WTC11 (cell line): ENCODE measurements at regions not wholly inside any gene's neighbourhood (a gene's known extent, or its start where the extent isn't known, plus 50 kb on each side); places are given as distances from the start of the nearest gene placed in this dataset.

Source experiments
- ATAC-seq: fragments of 200-7000 bp; cut with Tn5 transposase; 2 replicates; pipeline ENCODE4 v1.10.0; 2021; ENCODE audit warnings: mild to moderate bottlenecking, moderate library complexity
- CTCF ChIA-PET: fragments of 300-600 bp; sonication (Branson Sonifier 250); formaldehyde crosslinking; loops from one replicate; lab custom pipeline; 2021; ENCODE audit warnings: antibody characterized with exemption; lab: Charles Lee
- POLR2A ChIA-PET: fragments of 350-600 bp; sonication (Branson Sonifier 250); formaldehyde crosslinking; loops from one replicate; lab custom pipeline; 2021; ENCODE audit warnings: antibody characterized with exemption; lab: Charles Lee
- DNase-seq: peaks from one replicate; pipeline ENCODE4 v3.0.0; 2021; ENCODE audit warnings: low spot score
- H3K27ac Mint-ChIP-seq: 2 replicates; pipeline ENCODE4 v1.8.0; 2021; ENCODE audit warnings: mixed read lengths
- H3K27me3 Mint-ChIP-seq: 2 replicates; pipeline ENCODE4 v1.8.0; 2021; ENCODE audit warnings: low read depth, mild to moderate bottlenecking, moderate library complexity, mixed read lengths
- H3K36me3 Mint-ChIP-seq: 2 replicates; pipeline ENCODE4 v1.8.0; 2021; ENCODE audit warnings: mixed read lengths
- H3K4me1 Mint-ChIP-seq: 2 replicates; pipeline ENCODE4 v1.8.0; 2022; ENCODE audit warnings: mixed read lengths
- H3K4me3 Mint-ChIP-seq: 2 replicates; pipeline ENCODE4 v1.8.0; 2021; ENCODE audit warnings: mild to moderate bottlenecking, moderate library complexity, mixed read lengths
- H3K9me3 Mint-ChIP-seq: 2 replicates; pipeline ENCODE4 v1.8.0; 2021; ENCODE audit warnings: mixed read lengths
- CREM ChIP-seq: sonication (generic); formaldehyde crosslinking; IDR thresholded peaks from 2 replicates; pipeline ENCODE4 v1.8.1; 2022; ENCODE audit warnings: mild to moderate bottlenecking, missing genetic modification reagents, moderate library complexity
- ELF4 ChIP-seq: sonication (generic); formaldehyde crosslinking; IDR thresholded peaks from 2 replicates; pipeline ENCODE4 v1.8.1; 2022; ENCODE audit warnings: low read depth, mild to moderate bottlenecking, moderate library complexity, missing genetic modification reagents
- FOXK1 ChIP-seq: sonication (generic); formaldehyde crosslinking; IDR thresholded peaks from 2 replicates; pipeline ENCODE4 v1.8.0; 2022; ENCODE audit warnings: mild to moderate bottlenecking, moderate library complexity, missing genetic modification reagents
- GRHL2 ChIP-seq: fragments of 250-450 bp; sonication (Bioruptor Pico); IDR thresholded peaks from 2 replicates; pipeline ENCODE4 v1.8.0; 2022; ENCODE audit warnings: mild to moderate bottlenecking, moderate library complexity; ENCODE audit not compliant: insufficient replicate concordance, severe bottlenecking
- GTF2I ChIP-seq: fragments of 250-450 bp; sonication (Bioruptor Pico); conservative IDR thresholded peaks from 2 replicates; pipeline ENCODE4 v1.4.0; 2021; ENCODE audit warnings: mild to moderate bottlenecking
- JUN ChIP-seq: sonication (generic); formaldehyde crosslinking; IDR thresholded peaks from 2 replicates; pipeline ENCODE4 v1.8.0; 2023; ENCODE audit warnings: mild to moderate bottlenecking, missing genetic modification reagents
- MAX ChIP-seq: sonication (generic); formaldehyde crosslinking; IDR thresholded peaks from 2 replicates; pipeline ENCODE4 v1.8.0; 2022; ENCODE audit warnings: mild to moderate bottlenecking, missing genetic modification reagents
- MYBL2 ChIP-seq: sonication (generic); formaldehyde crosslinking; IDR thresholded peaks from 2 replicates; pipeline ENCODE4 v1.8.1; 2023; ENCODE audit warnings: mild to moderate bottlenecking, moderate library complexity, missing genetic modification reagents
- NFYB ChIP-seq: sonication (generic); formaldehyde crosslinking; conservative IDR thresholded peaks from 2 replicates; pipeline ENCODE4 v1.8.0; 2022; ENCODE audit warnings: low read depth, missing genetic modification reagents
- NR2C2 ChIP-seq: sonication (generic); formaldehyde crosslinking; IDR thresholded peaks from 2 replicates; pipeline ENCODE4 v1.8.0; 2022; ENCODE audit warnings: mild to moderate bottlenecking, missing genetic modification reagents
- PRRX2 ChIP-seq: fragments of 250-450 bp; sonication (Bioruptor Pico); IDR thresholded peaks from 2 replicates; pipeline ENCODE4 v1.8.0; 2021; ENCODE audit warnings: mild to moderate bottlenecking
- ZBTB21 ChIP-seq: sonication (generic); formaldehyde crosslinking; IDR thresholded peaks from 2 replicates; pipeline ENCODE4 v1.8.1; 2023; ENCODE audit warnings: mild to moderate bottlenecking, missing genetic modification reagents, borderline replicate concordance
- ZNF219 ChIP-seq: sonication (generic); formaldehyde crosslinking; IDR thresholded peaks from 2 replicates; pipeline ENCODE4 v1.8.0; 2023; ENCODE audit warnings: missing genetic modification reagents, mild to moderate bottlenecking, borderline replicate concordance
- ZNF263 ChIP-seq: sonication (generic); formaldehyde crosslinking; IDR thresholded peaks from 2 replicates; pipeline ENCODE4 v1.8.1; 2022; ENCODE audit warnings: low read depth, mild to moderate bottlenecking, moderate library complexity, missing genetic modification reagents
- ZNF396 ChIP-seq: fragments of 250-450 bp; sonication (Bioruptor Pico); IDR thresholded peaks from 2 replicates; pipeline ENCODE4 v1.8.0; 2021; ENCODE audit warnings: mild to moderate bottlenecking, moderate library complexity, borderline replicate concordance
- ZSCAN18 ChIP-seq: fragments of 250-450 bp; sonication (Bioruptor Pico); IDR thresholded peaks from 2 replicates; pipeline ENCODE4 v2.1.2; 2022; ENCODE audit warnings: mild to moderate bottlenecking, moderate library complexity
- TF ChIP-seq, protein P1 (sequence below): sonication (generic); formaldehyde crosslinking; IDR thresholded peaks from 2 replicates; pipeline ENCODE4 v1.8.0; 2023; ENCODE audit warnings: mild to moderate bottlenecking, missing genetic modification reagents
- TF ChIP-seq, protein P2 (sequence below): sonication (generic); formaldehyde crosslinking; IDR thresholded peaks from 2 replicates; pipeline ENCODE4 v1.8.0; 2022; ENCODE audit warnings: mild to moderate bottlenecking, missing genetic modification reagents
- TF ChIP-seq, protein P3 (sequence below): sonication (generic); formaldehyde crosslinking; IDR thresholded peaks from 2 replicates; pipeline ENCODE4 v1.8.1; 2022; ENCODE audit warnings: mild to moderate bottlenecking, missing genetic modification reagents, moderate library complexity, borderline replicate concordance
- TF ChIP-seq, protein P4 (sequence below): sonication (generic); formaldehyde crosslinking; IDR thresholded peaks from 2 replicates; pipeline ENCODE4 v1.8.0; 2022; ENCODE audit warnings: mild to moderate bottlenecking, missing genetic modification reagents
- TF ChIP-seq, protein P5 (sequence below): sonication (generic); formaldehyde crosslinking; conservative IDR thresholded peaks from 2 replicates; pipeline ENCODE4 v1.8.1; 2022; ENCODE audit warnings: mild to moderate bottlenecking, missing genetic modification reagents

- DNase-seq = no peak
- ChIA-PET POLR2A (no interaction called here), CTCF (no interaction called here)
- Mint-ChIP-seq H3K36me3 (no peaks in the 10 kb centered on the region), H3K9me3 (peaks cover 12% of the 10 kb centered on the region), H3K4me1 (no peaks in the 10 kb centered on the region), H3K4me3 (no peak overlapping the region), H3K27me3 (peaks cover 7% of the 10 kb centered on the region; the same call in 1 of the 2 replicates), H3K27ac (no peak overlapping the region)
- TF ChIP-seq ZNF396 (CRISPR knock-in tag) (no peak), ZSCAN18 (CRISPR knock-in tag) (no peak), CREM (CRISPR knock-in tag) (no peak), MAX (no peak), ELF4 (no peak)
- TF ChIP-seq, protein P1, sequence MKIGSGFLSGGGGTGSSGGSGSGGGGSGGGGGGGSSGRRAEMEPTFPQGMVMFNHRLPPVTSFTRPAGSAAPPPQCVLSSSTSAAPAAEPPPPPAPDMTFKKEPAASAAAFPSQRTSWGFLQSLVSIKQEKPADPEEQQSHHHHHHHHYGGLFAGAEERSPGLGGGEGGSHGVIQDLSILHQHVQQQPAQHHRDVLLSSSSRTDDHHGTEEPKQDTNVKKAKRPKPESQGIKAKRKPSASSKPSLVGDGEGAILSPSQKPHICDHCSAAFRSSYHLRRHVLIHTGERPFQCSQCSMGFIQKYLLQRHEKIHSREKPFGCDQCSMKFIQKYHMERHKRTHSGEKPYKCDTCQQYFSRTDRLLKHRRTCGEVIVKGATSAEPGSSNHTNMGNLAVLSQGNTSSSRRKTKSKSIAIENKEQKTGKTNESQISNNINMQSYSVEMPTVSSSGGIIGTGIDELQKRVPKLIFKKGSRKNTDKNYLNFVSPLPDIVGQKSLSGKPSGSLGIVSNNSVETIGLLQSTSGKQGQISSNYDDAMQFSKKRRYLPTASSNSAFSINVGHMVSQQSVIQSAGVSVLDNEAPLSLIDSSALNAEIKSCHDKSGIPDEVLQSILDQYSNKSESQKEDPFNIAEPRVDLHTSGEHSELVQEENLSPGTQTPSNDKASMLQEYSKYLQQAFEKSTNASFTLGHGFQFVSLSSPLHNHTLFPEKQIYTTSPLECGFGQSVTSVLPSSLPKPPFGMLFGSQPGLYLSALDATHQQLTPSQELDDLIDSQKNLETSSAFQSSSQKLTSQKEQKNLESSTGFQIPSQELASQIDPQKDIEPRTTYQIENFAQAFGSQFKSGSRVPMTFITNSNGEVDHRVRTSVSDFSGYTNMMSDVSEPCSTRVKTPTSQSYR (CRISPR knock-in tag) = no peak
- TF ChIP-seq, protein P2, sequence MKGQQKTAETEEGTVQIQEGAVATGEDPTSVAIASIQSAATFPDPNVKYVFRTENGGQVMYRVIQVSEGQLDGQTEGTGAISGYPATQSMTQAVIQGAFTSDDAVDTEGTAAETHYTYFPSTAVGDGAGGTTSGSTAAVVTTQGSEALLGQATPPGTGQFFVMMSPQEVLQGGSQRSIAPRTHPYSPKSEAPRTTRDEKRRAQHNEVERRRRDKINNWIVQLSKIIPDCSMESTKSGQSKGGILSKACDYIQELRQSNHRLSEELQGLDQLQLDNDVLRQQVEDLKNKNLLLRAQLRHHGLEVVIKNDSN (CRISPR knock-in tag) = no peak
- TF ChIP-seq, protein P3, sequence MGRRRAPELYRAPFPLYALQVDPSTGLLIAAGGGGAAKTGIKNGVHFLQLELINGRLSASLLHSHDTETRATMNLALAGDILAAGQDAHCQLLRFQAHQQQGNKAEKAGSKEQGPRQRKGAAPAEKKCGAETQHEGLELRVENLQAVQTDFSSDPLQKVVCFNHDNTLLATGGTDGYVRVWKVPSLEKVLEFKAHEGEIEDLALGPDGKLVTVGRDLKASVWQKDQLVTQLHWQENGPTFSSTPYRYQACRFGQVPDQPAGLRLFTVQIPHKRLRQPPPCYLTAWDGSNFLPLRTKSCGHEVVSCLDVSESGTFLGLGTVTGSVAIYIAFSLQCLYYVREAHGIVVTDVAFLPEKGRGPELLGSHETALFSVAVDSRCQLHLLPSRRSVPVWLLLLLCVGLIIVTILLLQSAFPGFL (CRISPR knock-in tag) = no peak
- no peak for ATAC-seq
Measured at GRCh38 chr18:42392926-42393325, 437.9 kb downstream of the PIK3C3 start.

- H3K27ac Mint-ChIP-seq = no peak overlapping the region
- DNase-seq = no peak
- H3K4me1 Mint-ChIP-seq = no peaks in the 10 kb centered on the region
- no peak overlapping the region for H3K4me3 Mint-ChIP-seq
- H3K9me3 Mint-ChIP-seq = no peaks in the 10 kb centered on the region
- H3K36me3 Mint-ChIP-seq = no peaks in the 10 kb centered on the region
- POLR2A ChIA-PET = no interaction called here
- CTCF ChIA-PET = interaction anchor here (0.8 kb wide), 1 partner anchor 541 kb away, joined by 3 read pairs; no protein-coding TSS in a partner anchor
- H3K27me3 Mint-ChIP-seq = peaks cover 7% of the 10 kb centered on the region; the same call in 1 of the 2 replicates
- ATAC-seq = no peak
- TF ChIP-seq ZBTB21 (CRISPR knock-in tag) (no peak), GTF2I (CRISPR knock-in tag) (no peak), FOXK1 (CRISPR knock-in tag) (no peak), ZSCAN18 (CRISPR knock-in tag) (no peak)
Measured at GRCh38 chr18:42394238-42394637, 439.2 kb downstream of the PIK3C3 start.

GRCh38 chr18:42401131-42401673 lies 446.2 kb downstream of the PIK3C3 start:
- H3K9me3 Mint-ChIP-seq = peaks cover 13% of the 10 kb centered on the region
- H3K27ac Mint-ChIP-seq = no peak overlapping the region
- CTCF ChIA-PET = interaction anchor here (1.4 to 1.9 kb wide), 2 partner anchors 871 to 994 kb away, joined by 5 to 11 read pairs; no protein-coding TSS in a partner anchor
- POLR2A ChIA-PET = no interaction called here
- peak; percentile 84 for ATAC-seq
- TF ChIP-seq GTF2I (CRISPR knock-in tag) (no peak), GRHL2 (CRISPR knock-in tag) (no peak), CREM (CRISPR knock-in tag) (no peak), NFYB (CRISPR knock-in tag) (no peak), NR2C2 (CRISPR knock-in tag) (no peak), MYBL2 (no peak), JUN (CRISPR knock-in tag) (no peak), ZNF263 (no peak), ZNF219 (no peak), PRRX2 (CRISPR knock-in tag) (no peak), ZBTB21 (CRISPR knock-in tag) (no peak)
- TF ChIP-seq, protein P4, sequence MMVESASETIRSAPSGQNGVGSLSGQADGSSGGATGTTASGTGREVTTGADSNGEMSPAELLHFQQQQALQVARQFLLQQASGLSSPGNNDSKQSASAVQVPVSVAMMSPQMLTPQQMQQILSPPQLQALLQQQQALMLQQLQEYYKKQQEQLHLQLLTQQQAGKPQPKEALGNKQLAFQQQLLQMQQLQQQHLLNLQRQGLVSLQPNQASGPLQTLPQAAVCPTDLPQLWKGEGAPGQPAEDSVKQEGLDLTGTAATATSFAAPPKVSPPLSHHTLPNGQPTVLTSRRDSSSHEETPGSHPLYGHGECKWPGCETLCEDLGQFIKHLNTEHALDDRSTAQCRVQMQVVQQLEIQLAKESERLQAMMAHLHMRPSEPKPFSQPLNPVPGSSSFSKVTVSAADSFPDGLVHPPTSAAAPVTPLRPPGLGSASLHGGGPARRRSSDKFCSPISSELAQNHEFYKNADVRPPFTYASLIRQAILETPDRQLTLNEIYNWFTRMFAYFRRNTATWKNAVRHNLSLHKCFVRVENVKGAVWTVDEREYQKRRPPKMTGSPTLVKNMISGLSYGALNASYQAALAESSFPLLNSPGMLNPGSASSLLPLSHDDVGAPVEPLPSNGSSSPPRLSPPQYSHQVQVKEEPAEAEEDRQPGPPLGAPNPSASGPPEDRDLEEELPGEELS (CRISPR knock-in tag) = no peak
- TF ChIP-seq, protein P5, sequence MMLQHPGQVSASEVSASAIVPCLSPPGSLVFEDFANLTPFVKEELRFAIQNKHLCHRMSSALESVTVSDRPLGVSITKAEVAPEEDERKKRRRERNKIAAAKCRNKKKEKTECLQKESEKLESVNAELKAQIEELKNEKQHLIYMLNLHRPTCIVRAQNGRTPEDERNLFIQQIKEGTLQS = no peak
- peaks cover 7% of the 10 kb centered on the region; the same call in 1 of the 2 replicates for H3K27me3 Mint-ChIP-seq
- peak; percentile 22 for DNase-seq
- no peaks in the 10 kb centered on the region for H3K36me3 Mint-ChIP-seq
- H3K4me1 Mint-ChIP-seq = no peaks in the 10 kb centered on the region
- H3K4me3 Mint-ChIP-seq = no peak overlapping the region
